ENCODE measurements at regions not wholly inside any gene's neighbourhood (a gene's known extent, or its start where the extent isn't known, plus 50 kb on each side); places are given as distances from the start of the nearest gene placed in this dataset.

DNA sequence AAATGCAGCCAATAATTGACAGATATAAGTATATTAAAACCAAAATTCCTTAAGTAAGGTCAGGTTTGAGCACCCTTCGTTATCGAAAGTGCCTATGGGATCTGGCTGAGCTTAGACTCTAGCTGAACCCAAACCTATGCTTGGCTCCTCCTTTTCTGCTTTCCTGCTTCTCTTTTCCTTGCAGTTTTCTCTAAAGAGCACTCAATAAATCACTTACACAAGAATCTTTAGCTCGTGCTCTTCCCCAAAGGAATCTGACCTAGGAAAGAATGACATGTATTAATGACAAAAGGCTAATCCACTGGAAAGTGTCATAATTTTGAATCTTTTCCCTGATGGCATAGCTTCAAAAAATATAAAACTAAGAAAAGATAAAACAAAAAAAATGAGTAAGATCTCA lies 282.7 kb downstream of the DKK2 start:
- WGBS, result 24% methylated on average over 3 of the region's 3 CpGs
- no peak overlapping the region for H3K27ac ChIP-seq

DNA sequence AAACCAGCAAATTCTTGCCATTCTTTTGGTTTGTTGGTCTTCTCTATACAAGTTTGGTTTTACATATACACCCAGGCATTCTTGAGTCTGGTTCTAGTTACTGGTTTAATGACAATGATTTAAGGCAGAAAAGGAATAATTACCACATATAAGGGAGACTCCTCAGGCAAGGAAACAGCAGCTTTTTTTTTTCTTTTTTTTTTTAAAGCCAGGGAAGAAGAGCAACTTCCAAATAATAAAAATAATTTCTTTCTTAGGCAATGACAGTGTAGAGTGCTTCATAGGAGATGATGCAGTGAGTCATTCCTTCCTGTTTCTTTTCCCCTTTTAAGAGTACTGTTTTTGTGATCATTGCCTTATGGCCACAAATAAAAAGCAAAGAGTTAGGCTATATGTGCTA lies 289.7 kb downstream of the DKK2 start:
- Histone ChIP-seq H3K4me3 (no peak overlapping the region), H3K27ac (no peak overlapping the region), H3K4me1 (no peaks in the 10 kb centered on the region), H3K9me3 (no peaks in the 10 kb centered on the region), H3K36me3 (no peaks in the 10 kb centered on the region), H3K27me3 (no peaks in the 10 kb centered on the region)
- TF ChIP-seq CTCF (IDR thresholded peaks at IDR 0.05) (no peak), EP300 (IDR thresholded peaks at IDR 0.05) (no peak), POLR2A (IDR thresholded peaks at IDR 0.05) (no peak), POLR2AphosphoS5 (IDR thresholded peaks at IDR 0.05) (no peak)
- no peak for DNase-seq (ENCODE audit: low spot score in 2 of 2)

More for the DNA sequence above, 282.7 kb downstream of the DKK2 start:
- Histone ChIP-seq H3K4me3 (no peak overlapping the region), H3K4me1 (no peaks in the 10 kb centered on the region), H3K27me3 (no peaks in the 10 kb centered on the region), H3K9me3 (no peaks in the 10 kb centered on the region), H3K36me3 (no peaks in the 10 kb centered on the region)
- DNase-seq (ENCODE audit: low spot score in 2 of 2), result no peak
- TF ChIP-seq EP300 (IDR thresholded peaks at IDR 0.05) (no peak), POLR2A (IDR thresholded peaks at IDR 0.05) (no peak), CTCF (IDR thresholded peaks at IDR 0.05) (no peak), POLR2AphosphoS5 (IDR thresholded peaks at IDR 0.05) (no peak)

GRCh38 chr4:106738121-106738520 lies 298.0 kb downstream of the DKK2 start:
- Histone ChIP-seq H3K27ac (no peak overlapping the region), H3K36me3 (no peaks in the 10 kb centered on the region), H3K4me1 (no peaks in the 10 kb centered on the region), H3K27me3 (no peaks in the 10 kb centered on the region), H3K4me3 (no peak overlapping the region), H3K9me3 (no peaks in the 10 kb centered on the region)
- no peak for DNase-seq (ENCODE audit: low spot score in 2 of 2)
- WGBS, result 72% methylated on average over 5 of the region's 5 CpGs
- TF ChIP-seq EP300 (IDR thresholded peaks at IDR 0.05), result no peak
- no peak for TF ChIP-seq POLR2A (IDR thresholded peaks at IDR 0.05)
- TF ChIP-seq CTCF (IDR thresholded peaks at IDR 0.05), result no peak
- no peak for TF ChIP-seq POLR2AphosphoS5 (IDR thresholded peaks at IDR 0.05)

- 60% methylated on average over 1 of the region's 1 CpG for WGBS
- no peak for DNase-seq (ENCODE audit: low spot score in 2 of 2)
- no peak for TF ChIP-seq POLR2AphosphoS5 (IDR thresholded peaks at IDR 0.05)
- TF ChIP-seq CTCF (IDR thresholded peaks at IDR 0.05), result no peak
- no peak for TF ChIP-seq EP300 (IDR thresholded peaks at IDR 0.05)
- TF ChIP-seq POLR2A (IDR thresholded peaks at IDR 0.05), result no peak
- Histone ChIP-seq H3K27me3 (no peaks in the 10 kb centered on the region), H3K4me1 (no peaks in the 10 kb centered on the region), H3K36me3 (no peaks in the 10 kb centered on the region), H3K4me3 (no peak overlapping the region), H3K27ac (no peak overlapping the region), H3K9me3 (no peaks in the 10 kb centered on the region)
Observed at GRCh38 chr4:106718548-106718947, 317.6 kb downstream of the DKK2 start.

DNA sequence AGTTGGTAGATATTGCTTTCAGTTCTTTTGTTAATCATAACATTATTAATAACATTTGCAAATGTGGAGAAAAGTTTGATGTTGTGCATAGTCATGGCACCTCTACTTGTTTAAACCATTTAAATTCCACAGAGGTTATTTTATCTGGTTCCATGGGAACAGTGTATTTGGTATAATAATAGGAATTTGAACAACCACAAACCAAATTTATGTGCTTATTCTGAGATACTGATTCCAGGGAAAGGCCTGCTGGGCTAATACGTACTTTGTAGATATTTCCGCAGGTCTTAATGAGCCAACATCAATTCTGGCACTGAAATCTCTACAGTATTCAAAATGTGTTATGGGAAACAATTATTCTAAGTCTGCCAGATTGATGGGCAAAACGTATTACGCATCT lies 319.0 kb downstream of the DKK2 start:
- Histone ChIP-seq H3K27me3 (no peaks in the 10 kb centered on the region), H3K9me3 (no peaks in the 10 kb centered on the region), H3K4me1 (no peaks in the 10 kb centered on the region), H3K4me3 (no peak overlapping the region), H3K27ac (no peak overlapping the region), H3K36me3 (no peaks in the 10 kb centered on the region)
- 73% methylated on average over 4 of the region's 4 CpGs for WGBS
- TF ChIP-seq POLR2A (IDR thresholded peaks at IDR 0.05) (no peak), EP300 (IDR thresholded peaks at IDR 0.05) (no peak), POLR2AphosphoS5 (IDR thresholded peaks at IDR 0.05) (no peak), CTCF (IDR thresholded peaks at IDR 0.05) (no peak)
- DNase-seq (ENCODE audit: low spot score in 2 of 2), result no peak

All from suprapubic skin (tissue), 4 donors.